ENCODE measurements at regions not wholly inside any gene's neighbourhood (a gene's known extent, or its start where the extent isn't known, plus 50 kb on each side); places are given as distances from the start of the nearest gene placed in this dataset.

- TF ChIP-seq CTCF (IDR thresholded peaks at IDR 0.05; ENCODE audit: low read length) (no peak), EZH2 (optimal IDR thresholded peaks at IDR 0.05; ENCODE audit: low read depth, low read length) (no peak), EZH2phosphoT487 (IDR thresholded peaks at IDR 0.05; ENCODE audit: low read length) (no peak)
These were observed 479.1 kb upstream of the ALCAM start for GRCh38 chr3:104887619-104888018.

All from MM.1S (cell line).